Gastrocnemius medialis (tissue), 4 donors: ENCODE measurements at regions not wholly inside any gene's neighbourhood (a gene's known extent, or its start where the extent isn't known, plus 50 kb on each side); places are given as distances from the start of the nearest gene placed in this dataset.

Experiments used
- ATAC-seq, 2 donors: fragments of 150-250 bp; one replicate each; pipeline ENCODE4 v1.9.1; 2016
- DNase-seq, 2 donors: peaks; one replicate each; pipeline ENCODE4 v3.0.0-alpha.2; 2019
- H3K27ac ChIP-seq, 4 donors: fragments of 200-600 bp; sonication (generic); 1 replicate in 1 of 4; 2 replicates in 3 of 4; pipeline ENCODE4 v1.5.1; 2016 to 2018; ENCODE audit warnings: mild to moderate bottlenecking in 2 of 4, moderate library complexity in 1 of 4
- H3K27me3 ChIP-seq, 3 donors: fragments of 200-600 bp; sonication (generic) in 2 of 3; 1 replicate in 1 of 3; 2 replicates in 2 of 3; pipeline versions ENCODE4 v1.5.1 to v1.6.0; 2016 to 2019; ENCODE audit warnings: mild to moderate bottlenecking in 1 of 3, moderate library complexity in 1 of 3
- H3K36me3 ChIP-seq, 2 donors: fragments of 200-600 bp; sonication (generic) in 1 of 2; one replicate each; pipeline ENCODE4 v1.5.1; 2017 to 2018
- H3K4me1 ChIP-seq, 2 donors: fragments of 200-600 bp; sonication (generic) in 1 of 2; one replicate each; pipeline ENCODE4 v1.5.1; 2016 to 2017; ENCODE audit warnings: mild to moderate bottlenecking in 2 of 2
- H3K4me3 ChIP-seq, 4 donors: fragments of 200-600 bp; sonication (generic) in 3 of 4; 1 replicate in 1 of 4; 2 replicates in 3 of 4; pipeline ENCODE4 v1.5.1; 2016 to 2019; ENCODE audit warnings: mild to moderate bottlenecking in 2 of 4
- H3K9me3 ChIP-seq, 3 donors: fragments of 200-600 bp; sonication (generic) in 2 of 3; 1 replicate in 1 of 3; 2 replicates in 2 of 3; pipeline ENCODE4 v1.5.1; 2016 to 2019
- POLR2A ChIP-seq, 2 donors: fragments of 450-650 bp; IDR thresholded peaks; one replicate each; pipeline ENCODE4 v1.6.1; 2017; ENCODE audit warnings: antibody characterized with exemption in 2 of 2, mild to moderate bottlenecking in 2 of 2, moderate library complexity in 2 of 2
- in situ Hi-C, 4 donors: fragments of 200-750 bp; cut with MboI; loops; one replicate each; pipeline versions ENCODE4 v1.15.0 to v1.8.0; 2017; ENCODE audit warnings: low sequenced_read_pairs in 4 of 4
- intact Hi-C: fragments of 100-400 bp; cut with DNase I; formaldehyde crosslinking; loops from one replicate; pipeline ENCODE4 v1.15.1; 2023; ENCODE audit warnings: low total_unique reads
- TF ChIP-seq, protein P1 (sequence below), 5 experiments: fragments of 450-650 bp in 3 of 5; fragments of 200-600 bp in 2 of 5; sonication (generic) in 2 of 5; IDR thresholded peaks in 4 of 5; conservative IDR thresholded peaks in 1 of 5; 1 replicate in 4 of 5; 2 replicates in 1 of 5; pipeline ENCODE4 v1.5.1; 2016 to 2019; ENCODE audit warnings: antibody characterized with exemption in 5 of 5, mild to moderate bottlenecking in 3 of 5, moderate library complexity in 3 of 5

DNA sequence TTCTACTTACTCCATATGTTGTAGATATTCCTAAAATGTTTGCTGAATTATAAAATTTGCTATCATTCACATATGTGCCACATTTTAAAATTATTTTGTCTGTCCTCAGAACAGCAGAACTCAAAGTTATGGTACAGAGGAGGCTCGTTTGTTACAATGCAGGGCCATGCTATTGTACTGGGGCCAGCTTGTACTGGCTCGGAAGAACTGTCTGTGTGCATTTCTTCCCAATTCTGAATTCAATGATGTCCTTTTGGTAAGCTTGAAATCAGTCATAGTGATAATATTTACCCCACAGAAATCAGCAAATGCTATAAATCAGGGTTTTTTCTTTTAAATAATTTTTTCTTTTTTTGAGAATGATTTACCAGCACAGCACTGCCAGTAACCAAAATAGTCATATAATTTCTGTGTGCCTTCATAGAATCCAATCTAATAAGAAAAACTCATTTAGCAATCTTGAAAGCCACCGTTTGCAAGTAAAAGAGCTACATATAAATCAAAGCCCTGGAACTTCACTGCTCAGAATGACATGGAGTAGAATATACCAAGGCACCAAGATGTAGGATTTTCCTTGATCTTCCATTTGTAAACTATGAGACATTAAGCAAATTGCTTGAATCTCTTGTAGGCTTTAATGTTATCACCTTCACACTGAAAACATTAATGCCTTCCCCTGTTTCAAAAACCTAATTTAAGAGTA, 90.7 kb upstream of the EPHA4 start:
- no peak overlapping the region for H3K27ac ChIP-seq
- in situ Hi-C loops, result no loop called here
- DNase-seq (no peak), ATAC-seq (no peak)
- no peak overlapping the region for H3K4me3 ChIP-seq
- H3K4me1 ChIP-seq, result no peaks in the 10 kb centered on the region
- TF ChIP-seq, protein P1, sequence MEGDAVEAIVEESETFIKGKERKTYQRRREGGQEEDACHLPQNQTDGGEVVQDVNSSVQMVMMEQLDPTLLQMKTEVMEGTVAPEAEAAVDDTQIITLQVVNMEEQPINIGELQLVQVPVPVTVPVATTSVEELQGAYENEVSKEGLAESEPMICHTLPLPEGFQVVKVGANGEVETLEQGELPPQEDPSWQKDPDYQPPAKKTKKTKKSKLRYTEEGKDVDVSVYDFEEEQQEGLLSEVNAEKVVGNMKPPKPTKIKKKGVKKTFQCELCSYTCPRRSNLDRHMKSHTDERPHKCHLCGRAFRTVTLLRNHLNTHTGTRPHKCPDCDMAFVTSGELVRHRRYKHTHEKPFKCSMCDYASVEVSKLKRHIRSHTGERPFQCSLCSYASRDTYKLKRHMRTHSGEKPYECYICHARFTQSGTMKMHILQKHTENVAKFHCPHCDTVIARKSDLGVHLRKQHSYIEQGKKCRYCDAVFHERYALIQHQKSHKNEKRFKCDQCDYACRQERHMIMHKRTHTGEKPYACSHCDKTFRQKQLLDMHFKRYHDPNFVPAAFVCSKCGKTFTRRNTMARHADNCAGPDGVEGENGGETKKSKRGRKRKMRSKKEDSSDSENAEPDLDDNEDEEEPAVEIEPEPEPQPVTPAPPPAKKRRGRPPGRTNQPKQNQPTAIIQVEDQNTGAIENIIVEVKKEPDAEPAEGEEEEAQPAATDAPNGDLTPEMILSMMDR (IDR thresholded peaks at IDR 0.05 in 4 of 5, conservative IDR thresholded peaks at IDR 0.05 in 1 of 5), result no peak
- no peak for TF ChIP-seq POLR2A (IDR thresholded peaks at IDR 0.05)
- H3K36me3 ChIP-seq, result no peaks in the 10 kb centered on the region
- no peaks in the 10 kb centered on the region for H3K27me3 ChIP-seq
- H3K9me3 ChIP-seq, result no peaks in the 10 kb centered on the region
- intact Hi-C loops, result no loop called here

DNA sequence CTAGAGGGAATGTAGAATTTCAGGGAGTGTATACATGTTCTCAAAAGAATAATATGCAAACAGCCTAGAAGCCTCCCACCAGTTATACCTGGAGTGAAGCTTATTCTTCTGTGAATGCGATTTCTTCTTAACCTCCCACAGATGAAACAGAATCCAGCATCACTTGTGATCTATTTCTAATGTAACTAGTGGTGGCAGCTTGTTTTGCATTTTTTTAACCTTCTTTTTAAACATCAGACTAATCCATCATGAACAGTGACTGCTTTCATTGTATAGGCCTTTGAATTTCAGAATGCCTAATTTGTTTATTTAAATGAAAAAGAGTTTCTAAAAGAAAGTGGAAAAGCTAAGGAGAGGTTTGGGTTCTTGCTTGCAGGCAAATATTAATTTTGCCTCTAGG, 85.7 kb upstream of the EPHA4 start:
- no peak overlapping the region for H3K4me3 ChIP-seq
- no peak overlapping the region for H3K27ac ChIP-seq
- no peak for ATAC-seq
- no peaks in the 10 kb centered on the region for H3K4me1 ChIP-seq
- intact Hi-C loops (no loop called here), in situ Hi-C loops (no loop called here)
- no peaks in the 10 kb centered on the region for H3K36me3 ChIP-seq
- no peaks in the 10 kb centered on the region for H3K27me3 ChIP-seq
- TF ChIP-seq, protein P1 (IDR thresholded peaks at IDR 0.05 in 4 of 5, conservative IDR thresholded peaks at IDR 0.05 in 1 of 5), result no peak
- no peak for TF ChIP-seq POLR2A (IDR thresholded peaks at IDR 0.05)
- H3K9me3 ChIP-seq, result no peaks in the 10 kb centered on the region
- DNase-seq, result no peak

DNA sequence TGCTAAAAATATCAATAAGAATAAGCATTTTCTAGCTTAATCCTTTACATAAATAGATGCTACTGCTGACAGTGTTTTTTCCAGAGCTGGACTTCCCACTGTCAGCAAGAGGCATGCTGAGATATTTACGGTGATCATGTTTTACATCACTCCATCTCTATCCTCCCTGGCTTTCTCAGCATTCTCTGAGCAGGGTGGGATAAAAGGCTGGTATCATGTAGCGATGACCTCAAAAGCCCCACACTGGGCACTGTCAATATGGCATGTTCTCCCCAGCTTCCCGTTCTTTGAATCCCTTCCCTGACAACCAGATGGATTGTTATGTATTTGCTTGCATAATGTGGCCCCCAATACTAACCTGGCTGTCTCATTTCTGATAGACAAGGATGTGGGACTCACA, 83.2 kb upstream of the EPHA4 start:
- no peaks in the 10 kb centered on the region for H3K36me3 ChIP-seq
- ATAC-seq, result no peak
- H3K4me1 ChIP-seq, result no peaks in the 10 kb centered on the region
- H3K4me3 ChIP-seq, result no peak overlapping the region
- H3K9me3 ChIP-seq, result no peaks in the 10 kb centered on the region
- no peak for DNase-seq
- TF ChIP-seq, protein P1 (IDR thresholded peaks at IDR 0.05 in 4 of 5, conservative IDR thresholded peaks at IDR 0.05 in 1 of 5), result no peak
- no peak for TF ChIP-seq POLR2A (IDR thresholded peaks at IDR 0.05)
- no peak overlapping the region for H3K27ac ChIP-seq
- intact Hi-C loops, result no loop called here
- in situ Hi-C loops, result no loop called here
- H3K27me3 ChIP-seq, result no peaks in the 10 kb centered on the region

DNA sequence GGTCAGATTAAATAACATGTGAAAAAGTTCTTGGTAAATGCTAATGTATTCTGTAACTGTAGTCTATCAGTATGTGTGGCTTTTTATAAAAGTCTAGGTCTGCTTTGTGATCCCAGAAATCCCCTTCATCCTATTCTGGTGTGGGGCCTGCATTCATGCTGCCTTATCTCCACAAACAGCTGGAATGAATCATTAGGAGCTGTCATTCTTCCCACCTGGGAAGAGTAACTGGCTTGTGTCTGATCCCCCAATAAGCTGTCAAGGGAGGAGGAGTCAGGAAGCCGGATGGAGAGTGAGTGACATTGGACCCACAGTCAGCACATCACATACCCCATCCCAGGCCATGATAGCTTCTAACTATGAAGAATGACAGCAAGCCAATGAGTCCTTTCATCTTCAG, 81.1 kb upstream of the EPHA4 start:
- Histone ChIP-seq H3K27me3 (no peaks in the 10 kb centered on the region), H3K27ac (no peak overlapping the region), H3K36me3 (no peaks in the 10 kb centered on the region), H3K4me1 (no peaks in the 10 kb centered on the region), H3K4me3 (no peak overlapping the region), H3K9me3 (no peaks in the 10 kb centered on the region)
- TF ChIP-seq, protein P1 (IDR thresholded peaks at IDR 0.05 in 4 of 5, conservative IDR thresholded peaks at IDR 0.05 in 1 of 5), result no peak
- no peak for TF ChIP-seq POLR2A (IDR thresholded peaks at IDR 0.05)
- DNase-seq (no peak), ATAC-seq (no peak)
- in situ Hi-C loops, result no loop called here
- intact Hi-C loops, result no loop called here
